ENCODE measurements at regions not wholly inside any gene's neighbourhood (a gene's known extent, or its start where the extent isn't known, plus 50 kb on each side); places are given as distances from the start of the nearest gene placed in this dataset.
"Not testable (repeated sequence)": the region's sequence is repeated elsewhere in the genome, so short reads cannot be mapped to it uniquely, and the experiment has no call there.

DNA sequence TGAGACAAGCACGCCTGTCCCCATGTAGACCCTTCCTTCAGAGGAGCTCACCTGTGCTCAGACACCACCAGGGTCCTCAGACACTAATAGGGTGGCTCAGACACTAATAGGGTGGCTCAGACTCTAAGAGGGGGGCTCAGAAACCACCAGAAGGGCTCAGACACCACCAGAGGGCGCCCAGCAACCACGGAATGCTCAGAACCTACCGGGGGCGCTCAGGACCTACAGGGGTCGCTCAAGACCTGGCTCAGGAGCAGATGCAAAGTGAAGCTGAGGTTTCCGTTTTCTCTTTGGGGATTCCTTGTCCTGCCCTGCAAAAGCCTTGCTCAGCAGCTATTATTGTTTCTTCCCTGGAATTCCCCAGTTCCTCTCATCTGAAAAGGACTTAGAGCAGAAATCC is 172.1 kb downstream of the POTEB start:
- not testable (repeated sequence) for DNase-seq

DNA sequence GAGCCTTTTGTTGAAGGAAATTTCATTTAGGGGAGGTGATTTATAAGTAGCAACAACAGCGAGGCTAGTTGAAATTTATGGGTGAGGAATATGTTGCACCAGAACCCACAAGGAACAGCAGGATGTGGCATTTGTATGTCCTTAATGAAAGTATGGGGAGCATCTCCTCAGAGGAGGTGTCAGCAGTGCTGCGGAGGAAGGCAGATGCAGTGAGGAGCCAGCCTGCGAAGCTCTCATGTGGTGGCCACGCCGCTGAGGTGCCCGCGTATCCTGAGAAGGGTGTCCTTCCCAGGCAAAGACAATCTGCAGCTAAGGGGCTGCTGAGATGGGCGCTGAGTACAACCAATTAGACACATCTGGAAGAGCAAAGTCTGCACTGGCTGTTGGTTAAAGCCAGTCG is 178.9 kb downstream of the POTEB start:
- not testable (repeated sequence) for DNase-seq

DNA sequence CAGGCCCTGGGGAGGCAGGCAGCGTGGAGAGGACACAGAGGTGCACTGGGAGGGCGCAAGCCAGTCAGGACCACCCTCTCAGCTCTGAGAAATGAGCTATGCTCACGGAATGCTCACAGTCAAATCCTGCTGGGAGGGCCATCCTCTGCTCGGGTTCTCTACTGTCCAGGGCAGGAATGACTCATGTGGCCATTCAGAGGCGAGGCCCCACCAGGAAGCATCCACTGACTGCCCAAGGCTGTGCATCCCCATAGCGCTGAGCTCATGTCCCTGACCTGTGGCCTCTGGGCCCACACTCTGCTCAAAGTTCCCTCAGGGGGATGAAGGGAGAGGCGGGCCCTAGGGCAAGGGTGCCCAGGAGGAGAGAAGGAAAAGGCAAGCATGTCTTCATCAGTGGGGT is 182.4 kb downstream of the POTEB start:
- not testable (repeated sequence) for DNase-seq

DNA sequence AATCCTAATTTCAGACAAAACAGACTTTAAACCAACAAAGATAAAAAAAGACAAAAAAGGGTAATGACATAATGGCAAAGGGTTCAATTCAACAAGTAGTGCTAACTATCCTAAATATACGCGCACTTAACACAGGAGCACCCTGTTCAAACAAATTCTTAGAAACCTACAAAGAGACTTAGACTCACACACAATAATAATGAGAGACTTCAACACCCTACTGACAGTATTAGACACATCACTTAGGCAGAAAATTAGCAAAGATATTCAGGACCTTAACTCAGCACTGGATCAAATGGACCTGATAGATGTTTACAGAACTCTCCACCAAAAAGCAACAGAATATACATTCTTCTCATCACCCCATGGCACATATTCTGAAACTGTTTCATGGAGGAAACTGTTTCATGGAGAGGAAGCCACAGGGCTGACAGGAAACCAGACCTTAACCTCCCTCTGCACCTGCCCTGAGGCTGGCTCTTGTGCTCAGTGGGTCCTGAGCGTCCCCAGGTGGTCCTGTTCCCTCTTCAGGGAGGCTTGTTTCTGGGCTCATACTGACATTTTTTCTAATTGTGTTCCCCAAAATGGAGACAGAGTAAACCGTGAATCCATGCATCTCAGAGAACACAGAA is 184.9 kb downstream of the POTEB start:
- DNase-seq = not testable (repeated sequence)

DNA sequence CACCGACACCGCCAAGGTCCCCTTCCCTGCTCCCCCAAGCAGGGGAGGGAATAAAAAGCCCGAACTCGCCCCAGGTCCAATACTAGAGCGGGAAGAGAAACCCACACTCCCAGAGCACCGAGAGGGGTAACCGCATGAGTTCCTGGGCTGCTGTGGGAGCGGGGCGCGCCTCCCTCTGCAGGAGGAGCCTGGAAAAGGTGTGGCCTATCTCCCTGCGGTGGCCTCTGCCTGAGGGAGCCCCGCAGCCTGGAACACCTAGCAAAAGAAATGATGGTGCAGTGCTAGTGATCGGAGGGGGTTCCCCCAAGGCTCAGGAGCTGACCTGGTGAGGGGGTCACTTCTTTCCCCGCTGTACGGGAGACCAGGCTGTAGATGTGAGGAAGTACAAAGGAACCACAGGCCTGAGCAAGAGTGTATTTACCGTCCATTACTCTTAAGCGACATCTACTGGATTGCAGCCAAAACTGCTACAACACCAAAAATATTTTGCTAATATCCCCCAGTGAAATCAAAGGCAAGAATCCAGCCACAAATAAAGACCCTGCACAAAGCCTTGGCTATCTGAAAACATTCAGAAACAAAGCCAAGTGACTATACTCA is 216.6 kb upstream of the POTEB3 start:
- not testable (repeated sequence) for DNase-seq

DNA sequence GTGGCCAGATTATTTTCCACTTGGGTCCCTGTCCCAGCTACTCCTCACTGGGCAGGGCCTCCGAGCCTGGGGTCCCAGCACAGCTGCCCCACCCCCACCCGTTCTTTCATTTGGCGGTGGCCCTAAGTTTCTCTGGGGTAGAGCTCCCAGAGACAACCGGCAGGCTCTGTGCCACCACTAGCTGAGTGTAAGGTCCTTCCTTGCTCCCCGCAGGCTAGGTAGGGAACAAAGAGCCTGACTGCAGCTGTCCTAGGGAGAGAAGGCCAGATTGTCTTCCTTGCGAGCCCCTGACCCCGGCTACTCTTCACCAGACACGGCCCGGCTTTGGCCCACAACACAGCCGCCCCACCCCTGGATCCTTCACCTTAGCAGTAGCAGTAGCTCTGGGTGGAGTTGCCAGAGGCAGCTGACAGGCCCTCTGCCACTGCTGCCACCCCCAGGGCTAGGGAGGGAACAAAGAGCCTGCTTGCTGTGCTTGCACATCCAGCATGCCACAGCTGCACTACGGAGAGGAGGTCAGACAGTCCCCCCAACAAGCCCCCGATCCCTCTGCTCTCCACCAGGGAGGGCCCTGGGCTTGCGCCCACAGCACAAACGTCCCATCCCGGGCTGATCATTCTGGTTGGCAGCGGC is 215.9 kb upstream of the POTEB3 start:
- DNase-seq = not testable (repeated sequence)

DNA sequence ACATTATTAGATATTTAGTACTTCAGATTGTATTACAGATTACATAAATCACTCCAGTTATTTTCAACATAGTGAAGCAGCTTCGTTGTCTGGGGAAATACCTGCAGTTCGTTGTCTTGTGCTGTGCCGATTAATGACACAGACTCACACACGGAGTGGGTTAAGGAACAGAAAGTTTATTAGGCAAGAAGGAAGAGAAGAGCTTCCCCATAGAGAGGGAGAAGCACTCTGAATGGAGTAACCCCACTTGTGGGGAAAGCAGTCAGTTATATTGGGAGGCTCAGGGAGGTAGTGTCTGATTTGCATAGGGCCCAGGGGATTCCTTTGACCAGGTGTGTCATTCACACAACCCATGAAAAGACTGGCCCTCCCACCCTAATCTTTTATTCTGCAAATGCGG is 213.4 kb upstream of the POTEB3 start:
- DNase-seq = not testable (repeated sequence)

DNA sequence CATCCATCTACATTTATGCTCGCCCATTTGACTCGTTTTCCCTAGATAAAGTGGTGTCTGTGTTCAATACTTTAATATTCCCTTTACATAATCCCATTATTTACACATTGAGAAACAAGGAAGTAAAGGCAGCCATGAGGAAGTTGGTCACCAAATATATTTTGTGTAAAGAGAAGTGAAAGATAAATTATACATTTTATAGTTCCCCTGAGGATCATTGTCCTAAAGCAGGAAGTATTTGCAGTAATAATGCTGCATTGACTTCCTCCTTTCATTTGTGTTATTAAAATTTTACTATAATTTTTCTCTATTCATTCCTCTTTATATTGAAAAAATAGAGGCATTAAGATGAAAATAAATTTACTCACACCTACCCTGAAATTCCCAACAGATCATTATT is 198.5 kb upstream of the POTEB3 start:
- DNase-seq = not testable (repeated sequence)

DNA sequence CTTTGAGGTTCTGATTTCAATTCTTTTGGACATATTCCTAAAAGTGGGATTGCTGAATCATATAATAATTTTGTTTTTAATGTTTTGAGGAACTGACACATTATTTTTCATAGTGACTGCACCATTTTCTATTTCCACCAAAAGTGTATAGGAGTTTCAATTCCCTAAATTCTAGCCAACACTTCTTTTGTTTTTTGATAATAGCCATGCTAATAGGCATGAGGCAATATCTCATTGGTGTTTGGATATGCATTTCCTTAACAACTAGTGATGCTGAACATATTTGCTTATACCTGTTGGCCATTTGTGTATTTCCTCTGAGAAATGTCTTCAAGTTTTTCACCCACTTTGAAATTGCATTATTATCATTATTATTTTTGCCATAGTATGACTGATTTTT is 186.4 kb upstream of the POTEB3 start:
- not testable (repeated sequence) for DNase-seq

DNA sequence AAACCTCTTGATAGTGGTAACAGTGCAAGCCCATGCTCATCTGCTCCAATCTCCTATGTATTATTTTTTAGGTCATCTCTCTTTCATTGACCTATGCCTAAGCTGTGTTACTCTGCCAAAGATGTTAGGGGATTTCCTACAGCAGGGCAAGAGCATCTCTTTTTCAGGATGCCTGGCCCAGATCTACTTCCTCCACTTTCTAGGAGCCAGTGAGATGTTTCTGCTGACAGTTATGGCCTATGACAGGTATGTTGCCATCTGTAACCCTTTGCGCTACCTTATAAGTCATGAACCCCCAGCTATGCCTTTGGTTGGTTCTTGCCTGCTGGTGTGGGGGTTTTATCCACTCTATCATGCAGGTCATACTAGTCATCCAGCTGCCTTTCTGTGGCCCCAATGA is 168.9 kb upstream of the POTEB3 start:
- DNase-seq = not testable (repeated sequence)

DNA sequence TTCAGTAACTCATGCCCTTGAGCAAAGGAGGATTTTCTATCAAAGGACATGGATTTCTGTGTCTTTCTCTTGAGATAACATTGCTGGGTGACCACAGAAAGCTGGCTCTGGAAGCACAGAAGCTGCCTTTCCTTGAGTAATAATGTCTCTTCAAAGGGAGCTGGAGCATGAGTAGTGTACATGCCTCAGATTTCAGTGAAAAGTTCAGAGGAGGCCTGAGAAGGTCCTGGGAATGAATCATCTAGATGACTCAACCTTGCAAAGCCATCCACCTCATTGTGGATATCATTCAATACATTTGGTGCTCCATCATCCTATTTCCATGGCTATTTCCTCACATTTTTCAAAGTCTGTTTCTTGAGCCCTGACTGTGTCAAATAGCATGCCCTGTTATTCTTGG is 125.1 kb upstream of the POTEB3 start:
- DNase-seq = not testable (repeated sequence)

DNA sequence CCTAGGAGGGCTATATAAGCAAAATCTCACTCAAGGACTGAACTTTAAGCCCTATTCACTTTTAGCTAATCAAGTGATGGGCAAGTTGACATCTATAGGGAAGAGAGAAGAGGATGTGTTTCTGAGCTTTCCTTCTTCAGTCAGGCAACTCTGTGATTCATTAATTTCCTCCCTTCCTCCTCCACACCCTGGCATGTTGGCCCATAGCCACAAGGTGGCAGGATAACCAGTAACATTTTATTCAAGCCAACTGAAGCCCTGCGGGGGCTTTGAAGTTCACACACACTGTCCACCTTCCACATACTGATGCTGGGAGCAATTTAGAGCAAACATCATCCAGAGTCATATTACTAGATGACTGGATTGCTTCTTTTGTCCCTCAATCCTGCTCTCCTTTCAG is 111.5 kb upstream of the POTEB3 start:
- not testable (repeated sequence) for DNase-seq

DNA sequence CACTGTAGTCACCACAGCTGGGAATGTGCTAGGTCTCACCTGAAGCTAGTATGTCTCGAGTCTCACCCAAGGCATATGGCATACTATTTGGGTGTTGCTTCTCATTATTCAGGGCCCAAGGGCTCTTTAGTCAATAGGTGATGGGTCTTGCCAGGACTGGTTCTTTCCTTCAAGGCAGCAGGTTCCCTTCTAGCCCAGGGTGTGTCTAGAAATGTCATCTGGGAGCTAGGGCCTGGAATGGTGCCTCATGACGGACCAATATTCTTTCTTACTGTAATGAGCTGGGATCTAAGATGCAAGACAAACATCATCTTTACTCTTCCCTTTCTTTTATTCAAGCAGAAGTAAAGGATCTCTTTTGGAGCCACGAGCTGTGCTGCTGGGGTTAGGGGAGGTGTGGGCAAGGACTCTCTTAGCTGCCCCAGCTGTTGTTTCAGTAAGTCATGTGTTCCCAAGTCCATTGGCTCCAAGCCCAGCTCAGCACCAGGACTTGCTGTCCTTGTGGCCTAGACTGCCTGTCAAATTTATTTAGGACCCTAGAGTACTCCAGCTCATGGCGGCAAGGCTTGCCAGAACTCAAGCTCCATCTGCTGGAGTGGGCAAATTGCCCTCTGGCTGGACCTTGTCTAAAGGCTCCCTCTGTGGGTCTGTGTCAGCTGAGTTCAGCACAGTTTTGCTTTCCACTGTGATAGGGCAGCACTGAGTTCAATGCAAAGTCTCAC is 106.0 kb upstream of the POTEB3 start:
- DNase-seq = not testable (repeated sequence)

DNA sequence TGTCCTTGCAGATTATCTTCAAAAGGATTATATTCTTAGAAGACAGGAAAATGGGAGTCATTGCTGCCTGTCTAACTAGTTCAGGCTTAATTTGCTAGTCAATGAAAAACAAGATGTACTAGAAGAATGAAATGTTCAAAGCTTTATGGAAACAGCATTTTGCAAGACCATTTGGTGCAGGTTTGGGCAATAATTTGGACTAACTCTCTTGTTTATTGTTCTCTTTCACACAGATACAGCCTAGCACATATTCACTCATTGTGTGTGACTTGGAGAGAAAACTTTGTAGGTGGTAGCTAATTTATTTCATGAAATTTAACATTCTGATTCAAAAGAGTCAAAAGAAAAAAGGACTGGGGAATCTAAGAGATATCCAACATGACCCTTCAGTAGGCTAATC is 92.5 kb upstream of the POTEB3 start:
- not testable (repeated sequence) for DNase-seq

DNA sequence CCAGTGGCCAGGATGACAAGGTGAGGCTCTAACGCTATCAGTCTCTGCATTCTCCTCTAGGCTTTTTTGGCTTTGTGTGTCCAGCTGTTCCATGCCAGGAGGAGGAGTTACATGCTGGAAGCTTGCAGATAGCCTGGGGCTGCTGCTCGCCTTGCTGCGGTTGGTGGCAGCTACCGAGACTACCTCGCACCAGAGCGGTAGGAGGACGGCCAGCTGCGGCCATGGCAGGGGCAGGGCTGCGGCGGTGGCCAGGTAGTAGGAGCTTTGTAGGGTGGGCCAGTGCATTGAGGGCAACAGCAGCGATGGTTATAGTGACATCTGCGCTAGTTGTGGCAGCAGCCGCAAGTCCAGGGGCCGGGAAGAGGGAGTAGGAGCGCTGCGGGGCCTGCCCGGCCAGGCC is 75.9 kb upstream of the POTEB3 start:
- not testable (repeated sequence) for DNase-seq

DNA sequence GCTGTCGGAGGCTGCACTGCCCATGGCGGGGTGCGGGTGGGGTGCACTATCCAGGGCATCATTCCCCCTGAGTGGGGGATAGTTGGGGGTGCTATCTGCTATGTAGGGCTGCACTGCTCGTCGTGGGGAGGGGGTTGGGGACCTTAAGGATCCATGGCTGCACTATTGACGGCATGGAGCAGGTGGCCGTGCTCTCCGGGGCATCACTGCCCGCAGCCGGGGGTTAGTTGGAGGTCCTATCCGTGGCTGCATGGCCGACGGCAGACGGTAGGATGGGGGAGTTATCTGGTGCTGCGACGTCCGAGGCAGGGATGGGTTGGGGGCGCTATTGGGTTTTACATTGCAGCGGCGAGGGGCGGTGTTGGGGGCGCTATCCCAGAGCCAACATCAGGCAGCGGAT is 75.0 kb upstream of the POTEB3 start:
- not testable (repeated sequence) for DNase-seq

DNA sequence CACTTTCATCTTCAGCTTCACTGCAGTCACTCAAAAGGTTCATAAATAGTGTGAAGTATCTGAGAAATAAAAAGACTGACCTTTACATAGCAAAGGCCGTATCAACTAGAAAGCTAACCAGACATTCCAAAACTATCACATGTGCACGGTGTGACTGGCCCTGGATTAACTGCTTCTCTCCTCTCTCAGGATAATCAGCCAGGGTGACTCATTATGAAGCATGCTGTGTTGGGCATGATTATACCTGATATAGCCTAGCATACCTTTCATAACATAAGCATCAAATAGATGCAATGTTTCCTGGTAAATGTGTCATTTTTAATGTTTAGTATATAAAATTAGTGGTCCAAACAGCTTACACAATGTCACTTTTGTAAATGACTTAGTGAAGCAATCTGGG is 62.7 kb upstream of the POTEB3 start:
- DNase-seq = not testable (repeated sequence)

All from CD4-positive, alpha-beta T cell treated with Interferon alpha-2 for 1 hour (primary cell).